CD4-positive, alpha-beta T cell treated with Interleukin-12 subunit alpha and Interleukin-12 subunit beta, for 1 hour (primary cell): ENCODE measurements at regions not wholly inside any gene's neighbourhood (a gene's known extent, or its start where the extent isn't known, plus 50 kb on each side); places are given as distances from the start of the nearest gene placed in this dataset.
"Not testable (repeated sequence)": the region's sequence is repeated elsewhere in the genome, so short reads cannot be mapped to it uniquely, and the experiment has no call there.

ENCODE experiments used
- DNase-seq: peaks from one replicate; pipeline ENCODE4 v3.0.0-alpha.2; 2020

DNA sequence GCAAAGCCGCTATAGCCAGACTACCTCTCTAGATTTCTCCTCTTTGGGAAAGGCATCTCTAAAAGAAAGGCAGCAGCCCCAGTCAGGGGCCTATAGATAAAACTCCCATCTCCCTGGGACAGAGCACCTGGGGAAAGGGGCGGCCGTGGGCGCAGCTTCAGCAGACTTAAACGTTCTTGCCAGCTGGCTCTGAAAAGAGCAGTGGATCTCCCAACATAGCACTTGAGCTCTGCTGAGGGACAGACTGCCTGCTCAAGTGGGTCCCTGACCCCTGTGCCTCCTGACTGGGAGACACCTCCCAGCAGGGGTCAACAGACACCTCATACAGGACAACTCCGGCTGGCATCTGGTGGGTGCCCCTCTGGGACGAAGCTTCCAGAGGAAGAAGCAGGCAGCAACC is 276.5 kb downstream of the CD109 start:
- DNase-seq: not testable (repeated sequence)

DNA sequence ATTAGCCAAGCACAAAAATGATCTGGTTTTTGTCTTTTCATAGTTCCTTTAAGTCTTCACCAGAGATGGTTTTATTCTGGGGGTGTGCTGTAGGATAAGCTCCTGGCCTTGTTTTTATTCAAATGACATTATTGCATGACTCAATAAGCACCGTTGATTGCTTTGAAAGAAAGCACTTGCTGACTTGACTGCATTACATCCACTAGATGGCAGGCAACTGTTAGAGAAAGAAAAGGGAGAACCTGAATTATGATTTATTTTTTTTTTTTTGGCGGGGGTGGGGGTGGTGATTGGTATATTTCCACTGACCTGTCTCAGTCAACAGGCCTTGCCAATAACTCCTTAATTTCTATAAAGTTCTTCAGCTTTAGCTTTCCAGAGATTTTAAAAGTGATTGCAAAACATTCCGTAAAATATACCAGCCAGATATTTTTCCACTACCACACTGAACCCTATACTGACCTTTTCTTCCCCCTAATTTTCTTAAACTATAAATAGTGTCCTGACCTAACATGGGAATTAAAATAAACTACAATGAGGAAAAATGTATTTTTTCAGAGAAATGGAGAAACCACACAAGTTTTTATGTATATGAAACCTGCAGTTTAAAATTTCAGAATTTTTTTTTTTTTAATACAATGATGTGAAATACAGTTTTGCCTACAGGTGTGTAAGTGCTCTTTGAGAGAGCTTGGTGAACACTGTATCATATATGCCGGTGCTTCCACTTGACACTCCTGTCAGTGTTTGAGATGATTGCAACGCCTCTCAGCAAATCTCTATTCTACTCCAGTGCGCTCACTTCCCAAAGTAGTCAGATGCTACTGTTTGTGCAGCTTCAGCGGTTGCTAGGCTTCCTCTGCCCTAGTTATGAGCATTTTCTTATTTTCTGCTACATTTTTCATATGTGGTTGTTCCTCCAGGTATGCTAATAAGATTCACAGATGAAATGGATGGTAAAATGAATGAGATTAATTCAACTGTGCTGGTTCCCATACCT is 274.3 kb downstream of the CD109 start:
- no peak for DNase-seq

DNA sequence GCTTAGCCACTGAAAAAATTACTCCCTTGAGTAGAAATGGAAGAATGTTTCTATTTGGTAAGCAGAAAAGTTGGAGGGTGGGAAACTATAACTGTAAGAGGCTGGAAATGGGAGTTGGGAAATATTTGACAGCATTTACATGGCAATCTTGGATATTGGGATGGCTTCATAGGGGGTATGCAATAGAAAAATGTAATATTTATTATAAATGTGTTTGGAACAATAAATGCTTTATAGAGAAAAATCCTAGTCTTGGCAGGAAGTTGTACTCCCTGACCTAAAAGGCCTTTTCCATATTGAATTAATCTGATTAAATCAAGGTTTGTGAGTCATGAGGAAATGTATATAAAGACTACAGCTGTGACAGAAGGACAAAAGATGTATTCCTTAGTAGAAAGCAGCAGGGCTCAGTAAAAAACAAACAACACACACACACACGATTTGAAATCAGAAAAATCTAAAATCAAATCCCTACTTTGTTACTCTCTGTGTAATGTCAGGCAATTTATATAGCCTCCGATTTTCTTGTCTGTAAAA is 272.3 kb downstream of the CD109 start:
- no peak for DNase-seq

DNA sequence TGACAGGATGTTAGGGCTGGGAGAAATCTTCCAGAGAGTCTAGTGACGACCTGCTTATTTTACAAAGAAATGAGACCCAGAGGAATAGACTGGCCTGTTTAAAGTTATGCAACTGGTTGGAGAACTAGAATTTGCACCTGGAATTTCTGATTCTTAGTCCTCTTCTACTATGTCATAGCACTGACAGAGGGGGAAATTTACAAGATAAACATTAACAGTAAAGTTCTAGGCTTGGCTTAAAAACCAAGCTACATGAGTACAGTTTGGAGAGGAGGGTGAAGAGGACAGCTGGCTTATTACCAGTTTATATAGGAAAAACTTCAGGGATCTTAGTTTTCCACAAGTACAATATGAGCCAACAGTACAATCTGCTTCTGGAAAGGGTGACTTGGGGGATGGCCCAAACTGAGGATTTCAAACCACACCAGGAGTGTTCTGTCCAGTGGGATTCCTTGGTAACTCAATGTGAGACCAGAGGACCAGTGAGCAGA is 269.6 kb downstream of the CD109 start:
- no peak for DNase-seq

DNA sequence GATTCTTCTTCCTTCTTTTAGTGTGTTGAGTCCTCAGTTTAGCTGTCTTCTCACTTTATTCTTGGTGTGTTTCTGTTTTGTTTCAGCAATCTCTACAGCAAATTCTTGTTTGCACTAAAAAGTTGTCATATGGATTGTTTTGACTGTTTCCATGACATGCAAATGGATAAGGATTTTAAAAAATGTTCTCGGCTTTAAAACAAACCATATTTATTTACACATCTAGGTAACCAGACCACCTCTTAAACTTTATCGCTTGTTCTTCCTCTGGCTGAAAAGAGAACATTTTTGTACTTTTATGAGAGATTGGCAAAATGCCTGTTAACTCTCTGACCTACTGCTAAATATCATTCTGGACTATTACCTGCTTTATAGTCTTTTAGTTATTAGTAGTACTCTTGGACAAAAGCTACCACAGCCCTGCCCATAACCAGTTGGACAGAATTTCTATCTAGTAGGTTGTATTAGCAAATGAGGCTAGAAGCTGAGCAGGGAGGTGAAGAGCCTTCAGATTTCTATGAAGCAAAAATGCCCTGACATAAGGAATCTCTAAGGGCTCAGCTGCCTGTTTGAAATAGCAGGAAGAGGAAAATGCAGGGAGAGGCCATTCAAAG is 268.3 kb downstream of the CD109 start:
- no peak for DNase-seq

DNA sequence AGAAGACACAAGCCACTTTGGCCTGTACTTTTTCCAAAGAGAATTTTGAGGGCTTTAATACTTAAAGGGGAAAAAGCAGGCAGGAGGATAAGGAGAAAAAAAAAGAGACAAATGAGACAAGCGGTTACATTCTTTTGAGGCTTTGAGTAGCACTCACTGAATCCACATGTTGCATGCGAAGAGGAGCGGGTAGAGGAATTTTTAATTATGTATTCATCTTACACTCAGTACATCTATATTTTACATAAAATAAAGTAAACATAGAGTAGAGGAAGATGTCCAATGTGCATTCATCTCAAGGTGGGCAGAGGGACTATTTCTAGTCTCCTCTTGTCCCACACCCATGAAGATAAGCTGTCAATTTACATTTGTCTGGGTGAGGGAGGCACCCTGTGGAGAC is 266.9 kb downstream of the CD109 start:
- no peak for DNase-seq

DNA sequence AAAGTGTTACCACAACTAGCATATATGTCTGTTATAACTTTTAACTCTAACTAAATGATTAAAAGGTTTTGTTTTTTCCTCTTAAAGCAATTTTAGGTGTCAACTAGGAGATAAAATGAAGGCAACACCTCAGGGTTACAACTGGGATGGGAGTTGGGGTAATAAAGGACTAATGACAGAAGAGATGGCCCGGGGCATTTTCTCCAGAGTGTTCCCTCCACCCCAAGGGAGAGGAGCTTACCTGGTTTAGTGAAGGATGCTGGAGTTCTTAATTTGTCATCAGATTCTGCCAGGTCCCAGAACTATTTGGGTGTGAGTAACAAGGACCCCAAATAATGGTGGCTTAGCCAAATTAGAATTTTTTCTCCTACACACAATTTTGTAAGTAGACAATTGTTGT is 260.3 kb downstream of the CD109 start:
- no peak for DNase-seq

DNA sequence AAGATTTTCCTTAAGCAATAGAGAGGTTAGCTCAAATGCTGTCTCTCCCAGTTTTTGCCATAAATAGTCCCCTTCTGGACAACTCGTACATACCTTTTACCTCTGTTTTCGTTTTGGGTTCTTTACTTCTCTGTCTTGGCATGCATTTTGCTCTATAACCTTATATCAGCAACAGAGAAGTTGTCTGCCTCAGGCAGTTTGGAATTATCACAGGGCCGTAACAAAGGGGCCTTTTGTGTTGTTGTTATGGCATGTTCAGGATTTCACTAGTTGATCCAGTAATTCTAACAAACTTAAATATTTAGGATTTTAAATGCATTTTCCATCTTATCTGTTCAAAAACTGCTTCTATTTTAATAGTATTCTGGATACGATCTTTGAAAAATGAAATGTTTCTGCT is 259.8 kb downstream of the CD109 start:
- DNase-seq: no peak

DNA sequence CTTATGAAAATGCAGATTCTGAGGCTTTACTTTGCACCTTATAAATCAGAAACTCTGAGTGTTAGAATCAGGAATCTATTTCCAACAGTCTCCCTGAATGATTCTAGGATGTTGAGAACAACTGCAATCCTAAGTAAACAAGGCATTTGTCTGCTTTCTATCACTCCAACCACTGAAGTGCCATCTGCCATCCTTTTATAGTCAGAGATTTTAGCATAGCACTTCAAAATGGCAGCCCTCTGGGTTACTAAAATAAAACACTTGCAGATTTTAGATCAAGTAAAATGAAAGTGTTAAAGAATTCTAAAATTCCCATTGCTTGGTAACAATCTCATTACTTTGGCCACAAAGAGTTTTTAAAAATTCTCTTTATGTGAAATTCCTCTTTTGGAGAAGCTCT is 258.9 kb downstream of the CD109 start:
- no peak for DNase-seq

DNA sequence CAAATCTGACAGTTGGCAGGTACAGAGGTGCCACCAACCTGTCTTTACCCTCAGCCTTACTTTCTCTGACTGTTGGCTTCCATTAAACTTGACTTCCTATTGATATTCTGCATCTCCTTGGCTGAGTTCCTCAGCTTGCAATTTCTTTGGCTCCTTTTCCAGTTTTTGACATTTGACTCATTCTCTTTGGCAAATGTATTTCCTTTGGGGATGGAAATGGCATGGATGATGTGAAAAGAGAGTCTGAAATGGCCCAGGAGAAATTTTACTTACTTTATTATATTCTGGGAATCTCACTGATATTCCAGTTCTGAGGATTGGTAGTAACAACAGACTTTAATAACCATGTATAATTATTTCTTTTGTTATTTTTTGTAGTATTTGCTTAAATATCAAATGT is 255.2 kb downstream of the CD109 start:
- DNase-seq: no peak

DNA sequence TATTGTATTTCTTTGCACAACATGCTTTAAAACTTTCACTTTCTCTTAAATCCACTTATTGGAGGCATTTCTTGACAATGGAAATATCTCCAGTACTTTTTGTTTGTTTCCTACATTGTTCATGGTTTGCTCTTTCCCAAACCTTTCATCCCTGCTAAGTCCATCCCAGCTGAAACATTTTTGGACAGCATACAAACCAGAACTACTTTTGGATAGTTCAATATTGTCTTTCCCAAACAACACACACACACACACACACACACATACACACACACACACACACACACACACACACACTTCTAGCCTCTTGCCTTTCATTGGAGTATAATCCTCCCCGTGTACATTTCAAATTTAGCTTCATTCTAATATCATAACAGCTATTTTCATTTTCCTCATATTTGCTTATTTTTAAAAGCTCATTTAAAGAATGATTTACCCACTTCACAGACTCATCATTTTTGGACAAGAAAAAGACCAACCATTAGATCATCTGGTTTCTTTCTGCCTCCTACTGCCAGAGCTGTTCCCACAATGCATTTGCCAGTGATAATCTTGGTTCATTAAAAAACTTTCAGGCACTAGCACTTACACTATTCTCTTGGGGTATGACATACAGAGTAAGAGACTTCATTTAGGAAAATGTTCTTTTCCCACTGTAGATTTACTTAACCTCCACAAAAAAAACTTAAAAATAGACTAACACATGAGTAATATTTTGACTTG is 248.1 kb downstream of the CD109 start:
- no peak for DNase-seq

DNA sequence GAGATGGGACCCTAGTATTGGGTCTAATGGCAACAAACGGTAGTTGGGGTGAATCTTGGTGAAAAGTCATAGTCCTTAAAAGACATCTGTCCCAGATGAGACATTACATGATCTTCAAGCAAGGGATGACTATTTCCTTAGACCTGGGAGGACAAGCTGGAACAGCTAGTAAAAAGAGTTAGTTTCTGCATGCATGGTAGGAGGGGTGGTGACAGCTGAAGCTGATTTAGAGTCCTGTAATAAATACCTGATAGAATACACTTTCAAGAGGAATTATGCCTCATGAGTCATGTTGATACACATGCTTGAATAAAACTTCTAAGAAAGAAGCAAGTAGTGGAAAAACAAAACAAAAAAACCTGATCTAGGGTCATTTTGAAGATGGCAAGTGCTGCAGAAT is 247.4 kb downstream of the CD109 start:
- DNase-seq: no peak

DNA sequence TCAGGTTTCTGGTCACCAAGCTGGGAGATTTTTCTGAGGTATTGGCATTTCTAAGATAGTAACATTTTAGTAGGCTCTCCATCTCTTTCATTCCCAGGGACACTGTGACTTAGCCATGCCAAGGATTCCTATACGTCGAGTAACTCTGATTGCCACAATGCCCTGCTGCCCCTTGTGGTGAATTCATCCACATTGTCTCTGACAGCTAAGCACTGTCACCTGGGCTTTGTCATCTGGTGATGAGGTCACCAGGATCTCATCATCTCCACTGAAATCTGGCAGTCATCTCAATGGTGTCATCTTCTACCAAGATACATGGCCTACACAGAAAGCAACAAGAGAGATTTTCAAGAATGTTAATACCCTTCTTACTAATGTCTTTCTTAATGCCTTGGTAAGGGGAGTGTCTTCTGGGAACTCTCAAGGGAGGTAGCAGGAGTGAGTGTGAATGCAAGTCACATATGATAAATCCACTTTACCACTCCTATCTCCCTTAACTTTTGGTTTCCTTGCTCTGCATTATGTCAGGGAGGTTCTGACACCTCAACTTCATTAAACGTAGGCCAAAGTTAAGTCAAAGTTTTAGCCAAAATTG is 246.7 kb downstream of the CD109 start:
- no peak for DNase-seq

DNA sequence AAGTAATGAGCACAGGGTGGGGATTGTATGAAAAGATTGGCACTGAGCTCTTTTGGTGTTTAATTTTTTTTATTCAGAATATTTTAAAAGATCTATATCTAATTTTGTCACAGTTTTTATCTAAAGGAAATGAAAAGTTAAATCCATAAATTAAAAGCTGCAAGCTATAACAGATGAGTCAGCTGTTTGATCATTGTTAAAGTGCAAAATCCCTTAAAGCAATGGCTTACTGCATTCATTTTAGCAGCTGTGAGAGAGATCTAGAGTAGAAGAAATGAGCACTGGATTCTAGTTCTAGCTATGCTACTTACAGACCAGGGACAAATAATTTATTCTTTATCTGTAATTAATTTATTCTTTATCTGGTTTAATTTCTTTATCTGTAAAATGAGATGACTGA is 245.9 kb downstream of the CD109 start:
- DNase-seq: no peak

DNA sequence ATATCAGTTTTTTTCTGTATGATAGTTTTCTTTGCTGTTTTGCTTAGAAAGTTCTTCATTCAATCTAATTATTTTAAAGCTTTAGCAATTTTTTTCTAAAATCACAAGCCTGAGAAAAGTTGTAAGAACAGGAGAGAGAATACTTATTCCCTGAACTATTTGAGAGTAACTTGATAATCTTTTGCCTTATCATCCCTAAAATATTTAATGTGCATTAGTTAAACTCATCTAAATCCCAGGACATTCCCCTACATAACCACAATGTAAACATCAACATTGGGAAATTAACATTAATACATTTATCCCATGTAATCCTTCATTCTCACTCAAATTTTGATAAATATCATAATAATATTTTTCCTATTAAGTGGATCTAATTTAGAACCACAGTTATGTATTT is 241.8 kb downstream of the CD109 start:
- DNase-seq: no peak

DNA sequence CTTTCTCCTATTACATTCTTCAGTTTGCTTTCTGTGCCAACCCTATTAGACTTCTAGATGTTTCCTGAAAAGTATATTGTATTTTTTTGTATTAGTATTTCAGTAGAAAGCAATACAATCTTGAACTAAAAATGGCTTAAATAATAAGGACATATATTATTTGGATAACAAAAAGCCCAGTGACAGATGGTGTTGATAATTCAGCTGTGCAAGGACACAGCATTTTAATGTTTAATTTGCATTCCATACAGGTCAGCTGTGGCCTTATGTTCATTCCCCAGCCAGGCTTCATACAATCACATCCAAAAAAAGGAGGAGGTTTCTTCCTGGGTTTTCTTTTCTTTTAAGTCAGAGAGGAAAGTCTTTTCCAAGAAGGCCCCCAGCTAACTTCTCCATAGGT is 236.9 kb downstream of the CD109 start:
- no peak for DNase-seq

DNA sequence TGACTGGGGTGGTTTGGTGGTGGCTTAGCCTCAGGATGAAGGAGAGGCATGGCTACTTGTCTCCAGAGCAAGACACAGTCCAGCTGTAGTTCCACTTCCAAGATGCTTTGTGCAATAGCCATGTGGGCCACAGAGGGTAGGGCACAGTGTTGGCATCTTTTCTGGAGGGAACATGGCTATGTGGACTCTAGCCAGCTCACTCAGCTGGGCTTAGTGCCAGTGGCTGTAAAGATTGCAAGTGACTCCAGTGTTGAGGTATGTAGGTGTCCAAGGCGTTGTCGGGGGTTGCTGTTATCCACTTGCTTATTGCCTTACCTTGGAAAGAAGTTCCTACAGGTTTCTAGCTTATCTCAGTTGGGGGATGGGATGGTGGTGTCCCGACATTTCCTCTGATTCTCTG is 233.4 kb downstream of the CD109 start:
- DNase-seq: no peak

DNA sequence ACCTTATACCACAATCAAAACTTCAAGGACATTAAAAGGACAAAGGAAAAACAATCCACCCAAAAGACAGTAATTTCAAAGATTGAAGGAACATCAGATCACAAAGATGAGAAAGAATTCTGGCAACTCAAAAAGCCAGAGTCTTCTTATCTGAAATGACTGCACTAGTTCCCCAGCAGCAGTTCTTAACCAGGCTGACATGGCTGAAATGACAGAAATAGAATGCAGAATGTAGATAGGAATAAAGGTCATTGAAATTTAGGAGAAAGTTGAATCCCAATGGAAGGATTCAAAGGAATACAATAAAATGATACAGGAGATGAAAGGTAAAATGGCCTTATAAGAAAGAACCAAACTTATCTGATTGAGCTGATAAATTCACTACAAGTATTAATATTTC is 231.4 kb downstream of the CD109 start:
- DNase-seq: no peak

DNA sequence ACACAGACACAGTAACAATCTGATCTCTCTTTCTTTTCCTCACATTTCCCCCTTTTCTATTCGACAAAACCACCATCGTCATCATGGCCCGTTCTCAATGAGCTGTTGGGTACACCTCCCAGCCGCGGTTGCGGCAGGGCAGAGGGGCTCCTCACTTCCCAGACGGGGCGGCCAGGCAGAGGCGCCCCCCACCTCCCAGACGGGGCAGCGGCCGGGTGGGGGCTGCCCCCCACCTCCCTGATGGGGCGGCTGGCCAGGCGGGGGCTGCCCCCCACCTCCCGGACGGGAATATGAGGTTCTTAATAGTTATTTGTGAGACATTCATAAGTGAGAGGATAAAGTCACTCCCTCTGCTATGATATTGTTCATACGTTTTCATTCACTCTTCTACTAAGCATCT is 229.7 kb downstream of the CD109 start:
- DNase-seq: not testable (repeated sequence)

DNA sequence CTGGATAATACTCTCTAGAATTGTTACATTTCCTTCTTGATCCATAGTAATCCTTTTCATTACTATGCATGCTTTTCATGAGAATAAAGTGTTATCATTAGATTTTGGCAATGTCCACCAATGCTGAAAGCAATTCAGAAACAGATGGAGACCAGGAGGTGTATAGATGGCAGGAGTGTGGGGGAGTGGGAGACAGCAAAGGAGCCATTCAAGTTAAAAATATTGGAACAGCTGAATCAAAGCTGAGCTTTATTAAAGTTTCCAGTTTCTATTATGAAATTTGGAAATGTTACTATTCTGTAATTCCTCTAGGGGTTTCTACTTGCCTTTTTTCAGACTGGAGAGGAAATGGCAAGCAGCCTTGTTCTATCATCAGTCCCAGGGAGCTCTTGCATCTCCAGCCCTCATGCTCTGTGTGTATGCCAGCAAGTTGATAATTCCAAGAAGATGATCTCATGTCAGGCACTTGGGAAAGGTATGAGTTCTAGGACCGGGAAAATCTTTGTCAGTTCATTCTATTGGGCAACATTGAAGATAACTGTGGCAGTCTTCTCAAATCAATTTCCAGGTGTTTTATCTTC is 228.0 kb downstream of the CD109 start:
- DNase-seq: no peak

DNA sequence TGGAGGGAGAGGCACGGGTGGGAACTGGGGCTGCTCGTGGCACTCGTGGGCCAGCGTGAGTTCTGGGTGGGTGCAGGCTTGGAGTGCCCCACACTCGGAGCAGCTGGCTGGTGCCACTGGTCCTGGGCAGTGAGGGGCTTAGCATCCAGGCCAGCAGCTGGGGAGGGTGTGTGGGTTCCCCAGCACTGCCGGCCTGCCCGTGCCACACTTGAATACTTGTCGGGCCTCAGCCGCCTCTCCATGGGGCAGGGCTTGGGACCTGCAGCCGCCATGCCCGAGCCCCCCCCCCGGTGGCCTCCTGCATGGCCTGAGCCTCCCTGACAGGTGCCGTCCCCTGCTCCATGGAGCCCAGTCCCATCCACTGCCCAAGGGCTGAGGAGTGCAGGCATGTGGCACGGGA is 207.2 kb downstream of the CD109 start:
- DNase-seq: no peak

DNA sequence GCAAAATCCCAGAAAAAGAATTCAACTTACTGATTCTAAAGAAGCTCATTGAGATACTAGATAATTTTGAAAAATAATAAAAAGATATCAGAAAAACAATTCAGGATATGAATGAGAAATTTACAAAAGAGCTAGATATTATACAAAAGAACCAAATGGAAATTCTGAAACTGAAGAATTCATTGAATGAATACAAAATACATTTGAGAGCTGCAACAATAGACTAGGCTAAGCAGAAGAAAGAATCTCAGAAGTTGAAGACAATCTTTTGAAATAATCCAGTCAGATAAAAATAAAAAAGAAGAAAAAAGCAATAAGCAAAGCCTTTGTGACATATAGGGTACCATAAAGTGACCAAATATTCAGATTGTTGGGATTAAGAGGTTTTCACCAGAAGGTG is 206.0 kb downstream of the CD109 start:
- DNase-seq: no peak

DNA sequence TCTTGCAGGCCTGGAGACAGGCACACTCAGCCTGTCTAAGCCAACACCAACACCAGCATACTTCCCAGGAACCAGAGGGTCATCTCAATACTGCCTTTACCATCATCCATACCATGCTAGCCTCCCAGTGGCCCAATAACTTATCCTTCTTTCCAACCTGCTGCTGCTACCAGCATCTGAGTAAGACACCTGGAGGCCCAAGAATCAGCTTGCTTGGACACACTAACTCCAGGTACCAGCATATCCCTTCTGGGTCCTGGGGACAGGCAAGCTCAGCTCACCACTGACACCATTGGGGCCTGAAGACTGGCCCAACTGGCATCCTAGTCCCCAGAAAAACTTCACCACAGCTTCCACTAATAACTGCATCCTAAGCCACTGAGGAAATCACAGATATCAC is 205.3 kb downstream of the CD109 start:
- no peak for DNase-seq
